Amygdala (tissue), 56 donors: ENCODE measurements at regions not wholly inside any gene's neighbourhood (a gene's known extent, or its start where the extent isn't known, plus 50 kb on each side); places are given as distances from the start of the nearest gene placed in this dataset.
A peak's percentile ranks its signal among the peaks of the same experiment; 100 is the strongest.
"Not testable (repeated sequence)": the region's sequence is repeated elsewhere in the genome, so short reads cannot be mapped to it uniquely, and the experiment has no call there.

Source experiments
- DNase-seq, 56 donors: peaks; one replicate each; lab custom pipeline; 2025; lab: John Stamatoyannopoulos, UW

- no peak for DNase-seq
These were observed 357.4 kb downstream of the PSAT1 start for GRCh38 chr9:78654324-78654723.

- no peak for DNase-seq
These were observed 366.4 kb downstream of the PSAT1 start for GRCh38 chr9:78663369-78663768.

GRCh38 chr9:78664370-78664769 is 367.4 kb downstream of the PSAT1 start:
- DNase-seq = no peak

GRCh38 chr9:78666818-78667414 is 370.0 kb downstream of the PSAT1 start:
- DNase-seq = no peak

- no peak for DNase-seq
These were observed 371.4 kb downstream of the PSAT1 start for GRCh38 chr9:78668148-78668832.

GRCh38 chr9:78669591-78669990 is 372.7 kb downstream of the PSAT1 start:
- DNase-seq = no peak

GRCh38 chr9:78671785-78672184 is 374.9 kb downstream of the PSAT1 start:
- DNase-seq = no peak

- no peak for DNase-seq
These were observed 377.9 kb downstream of the PSAT1 start for GRCh38 chr9:78674874-78675273.

GRCh38 chr9:78676009-78676408 is 379.1 kb downstream of the PSAT1 start:
- DNase-seq = no peak

GRCh38 chr9:78676623-78677022 is 379.7 kb downstream of the PSAT1 start:
- no peak for DNase-seq

- DNase-seq = no peak
These were observed 380.4 kb downstream of the PSAT1 start for GRCh38 chr9:78677326-78677725.

GRCh38 chr9:78678877-78679276 is 382.0 kb downstream of the PSAT1 start:
- no peak for DNase-seq

GRCh38 chr9:78680196-78680595 is 383.3 kb downstream of the PSAT1 start:
- DNase-seq = no peak

GRCh38 chr9:78682216-78682615 is 385.3 kb downstream of the PSAT1 start:
- DNase-seq = no peak

- DNase-seq = no peak
These were observed 388.5 kb downstream of the PSAT1 start for GRCh38 chr9:78685471-78685870.

GRCh38 chr9:78688796-78689195 is 391.9 kb downstream of the PSAT1 start:
- no peak for DNase-seq

- DNase-seq = peak in 2 of 56 donors; percentile 9 to 19
These were observed 394.6 kb downstream of the PSAT1 start for GRCh38 chr9:78691542-78691941.

GRCh38 chr9:78692871-78693270 is 395.9 kb downstream of the PSAT1 start:
- no peak for DNase-seq

GRCh38 chr9:78694974-78695373 is 398.0 kb downstream of the PSAT1 start:
- no peak for DNase-seq

GRCh38 chr9:78695519-78695918 is 398.6 kb downstream of the PSAT1 start:
- no peak for DNase-seq

GRCh38 chr9:78697618-78698017 is 400.7 kb downstream of the PSAT1 start:
- DNase-seq = no peak

- DNase-seq = no peak
These were observed 401.4 kb downstream of the PSAT1 start for GRCh38 chr9:78698371-78698770.

GRCh38 chr9:78699217-78699616 is 402.3 kb downstream of the PSAT1 start:
- not testable (repeated sequence) for DNase-seq
